GM11168 (cell line): ENCODE measurements at regions not wholly inside any gene's neighbourhood (a gene's known extent, or its start where the extent isn't known, plus 50 kb on each side); places are given as distances from the start of the nearest gene placed in this dataset.

Experiments used
- in situ Hi-C: fragments of 300-500 bp; cut with MboI; formaldehyde crosslinking; loops from one replicate; pipeline ENCODE4 v1.12.0; 2022; ENCODE audit warnings: low sequenced_read_pairs; ENCODE audit not compliant: unreplicated experiment

- in situ Hi-C loops = no loop called here
These were observed 328.0 kb upstream of the TMTC1 start for GRCh38 chr12:30111719-30112118.

- in situ Hi-C loops = no loop called here
These were observed 327.3 kb upstream of the TMTC1 start for GRCh38 chr12:30110958-30111586.

GRCh38 chr12:30110498-30110897 lies 326.8 kb upstream of the TMTC1 start:
- in situ Hi-C loops = no loop called here

GRCh38 chr12:30108666-30109065 lies 324.9 kb upstream of the TMTC1 start:
- in situ Hi-C loops = no loop called here

GRCh38 chr12:30106204-30106965 lies 322.6 kb upstream of the TMTC1 start:
- in situ Hi-C loops = no loop called here

GRCh38 chr12:30105505-30105904 lies 321.8 kb upstream of the TMTC1 start:
- in situ Hi-C loops = no loop called here

- in situ Hi-C loops = no loop called here
These were observed 321.2 kb upstream of the TMTC1 start for GRCh38 chr12:30104971-30105370.

GRCh38 chr12:30100741-30101140 lies 317.0 kb upstream of the TMTC1 start:
- in situ Hi-C loops = no loop called here

- in situ Hi-C loops = no loop called here
These were observed 314.9 kb upstream of the TMTC1 start for GRCh38 chr12:30098677-30099076.

- in situ Hi-C loops = no loop called here
These were observed 311.8 kb upstream of the TMTC1 start for GRCh38 chr12:30095511-30095910.

- in situ Hi-C loops = no loop called here
These were observed 309.4 kb upstream of the TMTC1 start for GRCh38 chr12:30092983-30093617.

- in situ Hi-C loops = no loop called here
These were observed 306.5 kb upstream of the TMTC1 start for GRCh38 chr12:30090258-30090657.

- in situ Hi-C loops = no loop called here
These were observed 304.7 kb upstream of the TMTC1 start for GRCh38 chr12:30088259-30088995.

GRCh38 chr12:30082381-30082780 lies 298.6 kb upstream of the TMTC1 start:
- in situ Hi-C loops = no loop called here

- in situ Hi-C loops = no loop called here
These were observed 291.2 kb upstream of the TMTC1 start for GRCh38 chr12:30074916-30075315.

GRCh38 chr12:30072824-30073223 lies 289.1 kb upstream of the TMTC1 start:
- in situ Hi-C loops = no loop called here

- in situ Hi-C loops = no loop called here
These were observed 283.4 kb upstream of the TMTC1 start for GRCh38 chr12:30067146-30067545.

GRCh38 chr12:30064906-30065305 lies 281.2 kb upstream of the TMTC1 start:
- in situ Hi-C loops = no loop called here

- in situ Hi-C loops = no loop called here
These were observed 279.7 kb upstream of the TMTC1 start for GRCh38 chr12:30063435-30063945.

- in situ Hi-C loops = no loop called here
These were observed 264.6 kb upstream of the TMTC1 start for GRCh38 chr12:30048371-30048770.
